ENCODE measurements at regions not wholly inside any gene's neighbourhood (a gene's known extent, or its start where the extent isn't known, plus 50 kb on each side); places are given as distances from the start of the nearest gene placed in this dataset.

DNA sequence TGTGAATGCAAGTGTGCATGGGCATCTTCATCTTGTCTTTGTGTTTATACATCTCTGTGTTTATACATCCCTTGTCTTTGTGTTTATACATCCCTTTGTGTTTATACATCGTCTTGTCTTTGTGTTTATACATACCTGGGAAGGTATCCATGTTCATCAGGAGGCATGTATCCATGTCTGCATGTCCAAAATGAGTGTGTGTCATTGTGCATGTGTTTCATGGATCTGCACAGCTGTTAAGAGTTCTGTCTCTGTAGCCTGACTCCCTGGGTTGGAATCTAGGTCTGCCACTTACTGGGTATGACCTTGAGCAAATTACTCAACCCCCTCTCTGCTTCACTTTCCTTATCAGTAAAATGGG lies 50.1 kb upstream of the SIRPA start:
- ATAC-seq (no peak), DNase-seq (no peak)
- ChIA-PET POLR2A (ENCODE audit: unreplicated experiment) (no interaction called here), CTCF (no interaction called here)
- Histone ChIP-seq H3K9me2 (replicated peaks; ENCODE audit: low read length) (no peaks in the 10 kb centered on the region), H3K4me2 (ENCODE audit: low read length) (no peak overlapping the region), H3K27ac (ENCODE audit: low read length) (no peak overlapping the region), H2AFZ (ENCODE audit: low read length) (no peak overlapping the region), H3K9me3 (ENCODE audit: low read length) (no peaks in the 10 kb centered on the region), H3F3A (ENCODE audit: low read length, unreplicated experiment) (no peaks in the 10 kb centered on the region), H3K36me3 (ENCODE audit: low read depth, low read length) (no peaks in the 10 kb centered on the region), H3K27me3 (ENCODE audit: low read length) (0 out of 2 replicates have a peak, but pooled peaks cover 5% of the 10 kb centered on the region), H3K4me3 (ENCODE audit: low read length) (no peak overlapping the region), H4K20me1 (ENCODE audit: low read length) (no peaks in the 10 kb centered on the region), H3K79me2 (ENCODE audit: low read length) (no peaks in the 10 kb centered on the region), H3K4me1 (ENCODE audit: insufficient read depth, low read length) (no peaks in the 10 kb centered on the region), H3K9ac (ENCODE audit: low read length) (no peak overlapping the region)
- TF ChIP-seq, protein P1, sequence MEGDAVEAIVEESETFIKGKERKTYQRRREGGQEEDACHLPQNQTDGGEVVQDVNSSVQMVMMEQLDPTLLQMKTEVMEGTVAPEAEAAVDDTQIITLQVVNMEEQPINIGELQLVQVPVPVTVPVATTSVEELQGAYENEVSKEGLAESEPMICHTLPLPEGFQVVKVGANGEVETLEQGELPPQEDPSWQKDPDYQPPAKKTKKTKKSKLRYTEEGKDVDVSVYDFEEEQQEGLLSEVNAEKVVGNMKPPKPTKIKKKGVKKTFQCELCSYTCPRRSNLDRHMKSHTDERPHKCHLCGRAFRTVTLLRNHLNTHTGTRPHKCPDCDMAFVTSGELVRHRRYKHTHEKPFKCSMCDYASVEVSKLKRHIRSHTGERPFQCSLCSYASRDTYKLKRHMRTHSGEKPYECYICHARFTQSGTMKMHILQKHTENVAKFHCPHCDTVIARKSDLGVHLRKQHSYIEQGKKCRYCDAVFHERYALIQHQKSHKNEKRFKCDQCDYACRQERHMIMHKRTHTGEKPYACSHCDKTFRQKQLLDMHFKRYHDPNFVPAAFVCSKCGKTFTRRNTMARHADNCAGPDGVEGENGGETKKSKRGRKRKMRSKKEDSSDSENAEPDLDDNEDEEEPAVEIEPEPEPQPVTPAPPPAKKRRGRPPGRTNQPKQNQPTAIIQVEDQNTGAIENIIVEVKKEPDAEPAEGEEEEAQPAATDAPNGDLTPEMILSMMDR (conservative IDR thresholded peaks at IDR 0.05; ENCODE audit: low read depth, low read length) = no peak
- no peak for TF ChIP-seq EZH2phosphoT487 (IDR thresholded peaks at IDR 0.05; ENCODE audit: borderline replicate concordance, low read length)
- no peak for TF ChIP-seq EZH2 (IDR thresholded peaks at IDR 0.05; ENCODE audit: low read length, unreplicated experiment)
- intact Hi-C loops (cut with micrococcal nuclease) = no loop called here
- no TSS peak for BruUV-seq (replicated peaks)

- ATAC-seq (no peak), DNase-seq (no peak)
- no peaks in the 10 kb centered on the region for H3K79me2 ChIP-seq (ENCODE audit: low read length)
- BruUV-seq (replicated peaks) = no TSS peak
- H4K20me1 ChIP-seq (ENCODE audit: low read length) = no peaks in the 10 kb centered on the region
- intact Hi-C loops (cut with micrococcal nuclease) = no loop called here
- H3K4me1 ChIP-seq (ENCODE audit: insufficient read depth, low read length) = no peaks in the 10 kb centered on the region
- H3K9me3 ChIP-seq (ENCODE audit: low read length) = no peaks in the 10 kb centered on the region
- H3K27me3 ChIP-seq (ENCODE audit: low read length) = 0 out of 2 replicates have a peak, but pooled peaks cover 5% of the 10 kb centered on the region
- POLR2A ChIA-PET (ENCODE audit: unreplicated experiment) = no interaction called here
- no peaks in the 10 kb centered on the region for H3K36me3 ChIP-seq (ENCODE audit: low read depth, low read length)
- CTCF ChIA-PET = no interaction called here
- no peaks in the 10 kb centered on the region for H3K9me2 ChIP-seq (replicated peaks; ENCODE audit: low read length)
- H3K4me2 ChIP-seq (ENCODE audit: low read length) = no peak overlapping the region
- no peak overlapping the region for H3K4me3 ChIP-seq (ENCODE audit: low read length)
- TF ChIP-seq EZH2 (IDR thresholded peaks at IDR 0.05; ENCODE audit: low read length, unreplicated experiment) (no peak), EZH2phosphoT487 (IDR thresholded peaks at IDR 0.05; ENCODE audit: borderline replicate concordance, low read length) (no peak)
- H3F3A ChIP-seq (ENCODE audit: low read length, unreplicated experiment) = no peaks in the 10 kb centered on the region
- no peak overlapping the region for H2AFZ ChIP-seq (ENCODE audit: low read length)
- no peak overlapping the region for H3K9ac ChIP-seq (ENCODE audit: low read length)
- H3K27ac ChIP-seq (ENCODE audit: low read length) = no peak overlapping the region
Measured at GRCh38 chr20:1844325-1845162, 50.7 kb upstream of the SIRPA start.

GRCh38 chr20:1842281-1842680 lies 52.9 kb upstream of the SIRPA start:
- H3K4me2 ChIP-seq (ENCODE audit: low read length) = no peak overlapping the region
- intact Hi-C loops (cut with micrococcal nuclease) = no loop called here
- no peak for ATAC-seq
- no peaks in the 10 kb centered on the region for H3K4me1 ChIP-seq (ENCODE audit: insufficient read depth, low read length)
- no TSS peak for BruUV-seq (replicated peaks)
- no peaks in the 10 kb centered on the region for H3K79me2 ChIP-seq (ENCODE audit: low read length)
- no peak overlapping the region for H3K4me3 ChIP-seq (ENCODE audit: low read length)
- no peaks in the 10 kb centered on the region for H4K20me1 ChIP-seq (ENCODE audit: low read length)
- POLR2A ChIA-PET (ENCODE audit: unreplicated experiment) = no interaction called here
- H3K27me3 ChIP-seq (ENCODE audit: low read length) = 0 out of 2 replicates have a peak, but pooled peaks cover 2% of the 10 kb centered on the region
- H2AFZ ChIP-seq (ENCODE audit: low read length) = no peak overlapping the region
- H3K9ac ChIP-seq (ENCODE audit: low read length) = no peak overlapping the region
- CTCF ChIA-PET = interaction anchor here (0.6 kb wide), 1 partner anchor 256 kb away, joined by 5 read pairs; no protein-coding TSS in a partner anchor
- TF ChIP-seq EZH2phosphoT487 (IDR thresholded peaks at IDR 0.05; ENCODE audit: borderline replicate concordance, low read length) = no peak
- no peak for TF ChIP-seq EZH2 (IDR thresholded peaks at IDR 0.05; ENCODE audit: low read length, unreplicated experiment)
- TF ChIP-seq, protein P1 (conservative IDR thresholded peaks at IDR 0.05; ENCODE audit: low read depth, low read length) = no peak
- no peaks in the 10 kb centered on the region; the same call in 1 of the 2 replicates for H3K36me3 ChIP-seq (ENCODE audit: low read depth, low read length)
- no peak overlapping the region for H3K27ac ChIP-seq (ENCODE audit: low read length)
- no peaks in the 10 kb centered on the region for H3K9me2 ChIP-seq (replicated peaks; ENCODE audit: low read length)
- H3K9me3 ChIP-seq (ENCODE audit: low read length) = peaks cover 10% of the 10 kb centered on the region
- H3F3A ChIP-seq (ENCODE audit: low read length, unreplicated experiment) = no peaks in the 10 kb centered on the region
- no peak for DNase-seq

Data from PC-3 (cell line).